ENCODE measurements at regions not wholly inside any gene's neighbourhood (a gene's known extent, or its start where the extent isn't known, plus 50 kb on each side); places are given as distances from the start of the nearest gene placed in this dataset.

DNA sequence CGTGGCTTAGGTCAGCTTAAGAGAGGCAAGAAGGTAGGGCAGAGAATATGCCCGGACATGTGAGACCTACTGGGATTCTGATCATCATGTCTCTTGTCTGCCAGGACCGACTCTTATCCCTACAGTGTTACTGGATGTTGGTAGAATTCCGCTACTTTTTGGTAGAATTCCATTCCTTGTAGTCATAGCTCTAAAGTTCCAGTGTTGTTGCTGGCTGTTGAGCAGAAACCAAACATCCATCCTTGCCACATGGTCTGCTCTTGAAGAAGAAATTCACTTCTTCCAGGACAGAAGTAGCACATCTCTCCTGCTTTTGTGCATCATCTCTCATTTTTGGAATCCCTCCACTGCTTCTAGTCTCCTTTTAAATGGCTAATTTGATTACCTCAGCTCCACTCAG, 453.7 kb downstream of the RPL10L start:
- intact Hi-C loops (cut with micrococcal nuclease): no loop called here
- no peaks in the 10 kb centered on the region for H3K36me3 ChIP-seq (ENCODE audit: control insufficient read depth in 2 of 2, extremely low read depth in 1 of 2, insufficient read depth in 2 of 2, low read length in 2 of 2)
- no peak for TF ChIP-seq GATA2 (IDR thresholded peaks at IDR 0.05; ENCODE audit: insufficient read depth, insufficient read length, low read depth, low read length)
- TF ChIP-seq, protein P1, sequence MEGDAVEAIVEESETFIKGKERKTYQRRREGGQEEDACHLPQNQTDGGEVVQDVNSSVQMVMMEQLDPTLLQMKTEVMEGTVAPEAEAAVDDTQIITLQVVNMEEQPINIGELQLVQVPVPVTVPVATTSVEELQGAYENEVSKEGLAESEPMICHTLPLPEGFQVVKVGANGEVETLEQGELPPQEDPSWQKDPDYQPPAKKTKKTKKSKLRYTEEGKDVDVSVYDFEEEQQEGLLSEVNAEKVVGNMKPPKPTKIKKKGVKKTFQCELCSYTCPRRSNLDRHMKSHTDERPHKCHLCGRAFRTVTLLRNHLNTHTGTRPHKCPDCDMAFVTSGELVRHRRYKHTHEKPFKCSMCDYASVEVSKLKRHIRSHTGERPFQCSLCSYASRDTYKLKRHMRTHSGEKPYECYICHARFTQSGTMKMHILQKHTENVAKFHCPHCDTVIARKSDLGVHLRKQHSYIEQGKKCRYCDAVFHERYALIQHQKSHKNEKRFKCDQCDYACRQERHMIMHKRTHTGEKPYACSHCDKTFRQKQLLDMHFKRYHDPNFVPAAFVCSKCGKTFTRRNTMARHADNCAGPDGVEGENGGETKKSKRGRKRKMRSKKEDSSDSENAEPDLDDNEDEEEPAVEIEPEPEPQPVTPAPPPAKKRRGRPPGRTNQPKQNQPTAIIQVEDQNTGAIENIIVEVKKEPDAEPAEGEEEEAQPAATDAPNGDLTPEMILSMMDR (IDR thresholded peaks at IDR 0.05; ENCODE audit: extremely low read depth in 1 of 2, insufficient read depth in 1 of 2, low read depth in 1 of 2, low read length in 2 of 2): no peak
- TF ChIP-seq FOS (IDR thresholded peaks at IDR 0.05; ENCODE audit: borderline replicate concordance, insufficient read depth, low read length): no peak
- no peak for TF ChIP-seq POLR2AphosphoS5 (IDR thresholded peaks at IDR 0.05; ENCODE audit: insufficient read depth, low read depth, low read length)
- TF ChIP-seq EZH2 (IDR thresholded peaks at IDR 0.05; ENCODE audit: borderline replicate concordance, low read depth, low read length, severe bottlenecking): no peak
- H3K4me3 ChIP-seq (replicated peaks in 1 of 3; ENCODE audit: insufficient read depth in 1 of 3, low read depth in 1 of 3, low read length in 3 of 3): no peak overlapping the region
- H2AFZ ChIP-seq (ENCODE audit: low read depth, low read length): no peak overlapping the region
- CTCF ChIA-PET: no interaction called here
- dilution Hi-C loops (cut with MboI; ENCODE audit: extremely low pct_ligation_motif_present, low sequenced_read_pairs): no loop called here
- FAIRE-seq (no peak), DNase-seq (ENCODE audit: low read depth, low spot score) (no peak)
- H3K27me3 ChIP-seq (ENCODE audit: control insufficient read depth in 2 of 2, insufficient read depth in 2 of 2, low read length in 2 of 2): no peaks in the 10 kb centered on the region
- no TSS peak for BruUV-seq (replicated peaks)
- H3K4me2 ChIP-seq (ENCODE audit: insufficient read depth, low read length): no peak overlapping the region
- no peaks in the 10 kb centered on the region for H3K9me1 ChIP-seq (replicated peaks; ENCODE audit: control insufficient read depth, extremely low read depth, insufficient read depth, low read length)
- H3K27ac ChIP-seq (ENCODE audit: insufficient read depth, low read depth, low read length): no peak overlapping the region
- no peaks in the 10 kb centered on the region for H3K4me1 ChIP-seq (ENCODE audit: control insufficient read depth, extremely low read depth, insufficient read depth, low read length)
- H3K9ac ChIP-seq (replicated peaks; ENCODE audit: extremely low read depth, insufficient read depth, low read length): no peak overlapping the region
- H3K79me2 ChIP-seq (ENCODE audit: control insufficient read depth, insufficient read depth, low read length): no peaks in the 10 kb centered on the region
- H4K20me1 ChIP-seq (replicated peaks; ENCODE audit: control insufficient read depth, extremely low read depth, insufficient read depth, low read length): no peaks in the 10 kb centered on the region
- POLR2A ChIA-PET: no interaction called here
- H3K9me3 ChIP-seq (replicated peaks; ENCODE audit: control insufficient read depth, insufficient read depth, low read length): no peaks in the 10 kb centered on the region
